ENCODE measurements at regions not wholly inside any gene's neighbourhood (a gene's known extent, or its start where the extent isn't known, plus 50 kb on each side); places are given as distances from the start of the nearest gene placed in this dataset.

- no peak for TF ChIP-seq CTCF (IDR thresholded peaks at IDR 0.05; ENCODE audit: insufficient read depth, low read depth, low read length)
- no peak for TF ChIP-seq EZH2 (IDR thresholded peaks at IDR 0.05; ENCODE audit: insufficient read depth, low read length)
Observed at GRCh38 chr18:8513249-8513648, 96.0 kb upstream of the RAB12 start.
